K562 (cell line): ENCODE measurements at regions not wholly inside any gene's neighbourhood (a gene's known extent, or its start where the extent isn't known, plus 50 kb on each side); places are given as distances from the start of the nearest gene placed in this dataset.
A peak's percentile ranks its signal among the peaks of the same experiment; 100 is the strongest.

Source experiments
- ARID4B ChIP-seq: sonication (generic); formaldehyde crosslinking; IDR thresholded peaks from 2 replicates; pipeline ENCODE4 v1.8.0; 2022; ENCODE audit warnings: mild to moderate bottlenecking, missing genetic modification reagents
- BRF1 ChIP-seq: IDR thresholded peaks from 3 replicates; pipeline ENCODE4 v1.6.1; 2011; ENCODE audit warnings: borderline replicate concordance, mild to moderate bottlenecking; ENCODE audit not compliant: insufficient read length; ENCODE audit errors: extremely low read depth
- CAMTA2 ChIP-seq: fragments of 250-450 bp; sonication (Bioruptor Pico); conservative IDR thresholded peaks from 2 replicates; pipeline ENCODE4 v1.5.1; 2022
- CHD1 ChIP-seq: fragments of 200-600 bp; sonication (generic); IDR thresholded peaks from one replicate; pipeline ENCODE4 v1.6.1; 2012; ENCODE audit warnings: mild to moderate bottlenecking, moderate library complexity, low read length, inconsistent platforms
- HDGF ChIP-seq: fragments of 450-650 bp; IDR thresholded peaks from 2 replicates; pipeline ENCODE4 v1.6.1; 2016
- MAFF ChIP-seq: IDR thresholded peaks from 2 replicates; pipeline ENCODE4 v1.6.1; 2012; ENCODE audit warnings: low read length, improper control_type of control experiment
- MAFG ChIP-seq: fragments of 450-650 bp; conservative IDR thresholded peaks from 2 replicates; pipeline ENCODE4 v1.6.1; 2016; ENCODE audit warnings: missing genetic modification characterization, missing compliant biosample characterization
- MAX ChIP-seq: sonication (generic); formaldehyde crosslinking; IDR thresholded peaks from 2 replicates; pipeline ENCODE4 v1.9.0; 2022; ENCODE audit warnings: mild to moderate bottlenecking, missing genetic modification reagents
- PTRF ChIP-seq: fragments of 450-650 bp; IDR thresholded peaks from 2 replicates; pipeline ENCODE4 v1.6.1; 2016; ENCODE audit warnings: mild to moderate bottlenecking, missing genetic modification characterization, missing compliant biosample characterization
- SRSF9 ChIP-seq: fragments of 200-400 bp; formaldehyde crosslinking; IDR thresholded peaks from 2 replicates; pipeline ENCODE4 v1.6.1; 2017; ENCODE audit warnings: low read depth, low read length, borderline replicate concordance
- U2AF2 ChIP-seq: fragments of 200-400 bp; formaldehyde crosslinking; optimal IDR thresholded peaks from 2 replicates; pipeline ENCODE3; 2017; ENCODE audit warnings: low read depth, mild to moderate bottlenecking, low read length
- ZBTB40 ChIP-seq, 2 experiments: fragments of 450-650 bp in 1 of 2; sonication (generic) in 1 of 2; formaldehyde crosslinking in 1 of 2; IDR thresholded peaks; 2 replicates each; pipeline versions ENCODE4 v1.7.1 to v1.9.0; 2016 to 2022; ENCODE audit warnings: inconsistent platforms in 1 of 2, mild to moderate bottlenecking in 1 of 2, missing genetic modification reagents in 1 of 2
- ZC3H8 ChIP-seq: fragments of 450-650 bp; IDR thresholded peaks from 2 replicates; pipeline ENCODE4 v1.6.1; 2017

- TF ChIP-seq ARID4B (CRISPR knock-in tag) (peak; percentile 85), ZC3H8 (no peak), MAX (CRISPR knock-in tag) (peak; percentile 89), PTRF (tag) (no peak), ZBTB40 (IDR thresholded peaks at IDR 0.05) (no peak), ZBTB40 (CRISPR knock-in tag; IDR thresholded peaks at IDR 0.05) (no peak), BRF1 (no peak), HDGF (no peak), U2AF2 (no peak), MAFF (no peak), CHD1 (no peak), MAFG (tag) (no peak), CAMTA2 (CRISPR knock-in tag) (no peak), SRSF9 (no peak)
Measured at GRCh38 chr1:9428601-9429341, 110.5 kb upstream of the SLC25A33 start (continued).
